PC-9 (cell line): ENCODE measurements at regions not wholly inside any gene's neighbourhood (a gene's known extent, or its start where the extent isn't known, plus 50 kb on each side); places are given as distances from the start of the nearest gene placed in this dataset.

Experiments used
- BruUV-seq: library from RNA; stranded (reverse); fragments of 400-500 nt; replicated peaks from 2 replicates; lab custom pipeline; 2021; lab: Mats Ljungman, UMichigan
- CTCF ChIA-PET: fragments of 300-600 bp; sonication (Branson Sonifier 250); formaldehyde crosslinking; loops from one replicate; lab custom pipeline; 2022; ENCODE audit warnings: antibody characterized with exemption; lab: Charles Lee
- POLR2A ChIA-PET: fragments of 300-600 bp; sonication (Branson Sonifier 250); formaldehyde crosslinking; loops from one replicate; lab custom pipeline; 2022; ENCODE audit warnings: antibody characterized with exemption; ENCODE audit not compliant: unreplicated experiment; lab: Charles Lee
- DNase-seq, 2 experiments: peaks; one replicate each; pipeline versions ENCODE4 v3.0.0 to v3.0.0-alpha.2; 2015 to 2022; ENCODE audit warnings: mixed read lengths in 1 of 2
- H2AFZ ChIP-seq: fragments of 200-600 bp; sonication (generic); 2 replicates; pipeline ENCODE4 v1.8.1; 2017; ENCODE audit warnings: antibody characterized with exemption
- H3F3A ChIP-seq: fragments of 200-600 bp; sonication (generic); 2 replicates; pipeline ENCODE4 v1.8.1; 2017; ENCODE audit warnings: antibody characterized with exemption, mild to moderate bottlenecking, low read depth; ENCODE audit not compliant: insufficient read depth
- H3K27ac ChIP-seq: fragments of 200-600 bp; sonication (generic); 2 replicates; pipeline ENCODE4 v1.6.1; 2016; ENCODE audit warnings: mixed run types
- H3K27me3 ChIP-seq: fragments of 200-600 bp; sonication (generic); 2 replicates; pipeline ENCODE4 v1.6.1; 2016; ENCODE audit warnings: low read depth, mixed run types; ENCODE audit not compliant: insufficient read depth
- H3K36me3 ChIP-seq: fragments of 200-600 bp; sonication (generic); 2 replicates; pipeline ENCODE4 v1.6.1; 2016; ENCODE audit warnings: low read depth, mixed run types
- H3K4me1 ChIP-seq: fragments of 200-600 bp; sonication (generic); replicated peaks from 2 replicates; pipeline ENCODE4 v1.6.1; 2016; ENCODE audit warnings: mixed run types; ENCODE audit not compliant: insufficient read depth
- H3K4me2 ChIP-seq: fragments of 200-600 bp; sonication (generic); 2 replicates; pipeline ENCODE4 v1.6.1; 2017; ENCODE audit warnings: mixed run types
- H3K4me3 ChIP-seq: fragments of 200-600 bp; sonication (generic); 2 replicates; pipeline ENCODE4 v1.6.1; 2016; ENCODE audit warnings: mixed run types
- H3K79me2 ChIP-seq: fragments of 200-600 bp; sonication (generic); 2 replicates; pipeline ENCODE4 v1.6.1; 2017; ENCODE audit warnings: low read depth, mixed run types
- H3K9me2 ChIP-seq: fragments of 200-600 bp; sonication (generic); 2 replicates; pipeline ENCODE4 v1.8.1; 2017; ENCODE audit warnings: mild to moderate bottlenecking; ENCODE audit not compliant: insufficient read depth
- H3K9me3 ChIP-seq: fragments of 200-600 bp; sonication (generic); 2 replicates; pipeline ENCODE4 v1.8.1; 2016; ENCODE audit warnings: low read depth; ENCODE audit not compliant: insufficient read depth
- H4K20me1 ChIP-seq: fragments of 200-600 bp; sonication (generic); 2 replicates; pipeline ENCODE4 v1.8.1; 2017; ENCODE audit not compliant: insufficient read depth
- EZH2 ChIP-seq: fragments of 200-600 bp; sonication (generic); IDR thresholded peaks from 2 replicates; pipeline ENCODE4 v1.8.0; 2017; ENCODE audit warnings: antibody characterized with exemption, low read depth
- intact Hi-C: fragments of 100-400 bp; cut with micrococcal nuclease; formaldehyde crosslinking; loops from one replicate; pipeline ENCODE4 v1.10.0; 2022; ENCODE audit not compliant: unreplicated experiment
- TF ChIP-seq, protein P1 (sequence below): fragments of 200-600 bp; sonication (generic); conservative IDR thresholded peaks from 2 replicates; pipeline ENCODE4 v1.6.1; 2017; ENCODE audit warnings: mixed run types, antibody characterized with exemption, mild to moderate bottlenecking, moderate library complexity

DNA sequence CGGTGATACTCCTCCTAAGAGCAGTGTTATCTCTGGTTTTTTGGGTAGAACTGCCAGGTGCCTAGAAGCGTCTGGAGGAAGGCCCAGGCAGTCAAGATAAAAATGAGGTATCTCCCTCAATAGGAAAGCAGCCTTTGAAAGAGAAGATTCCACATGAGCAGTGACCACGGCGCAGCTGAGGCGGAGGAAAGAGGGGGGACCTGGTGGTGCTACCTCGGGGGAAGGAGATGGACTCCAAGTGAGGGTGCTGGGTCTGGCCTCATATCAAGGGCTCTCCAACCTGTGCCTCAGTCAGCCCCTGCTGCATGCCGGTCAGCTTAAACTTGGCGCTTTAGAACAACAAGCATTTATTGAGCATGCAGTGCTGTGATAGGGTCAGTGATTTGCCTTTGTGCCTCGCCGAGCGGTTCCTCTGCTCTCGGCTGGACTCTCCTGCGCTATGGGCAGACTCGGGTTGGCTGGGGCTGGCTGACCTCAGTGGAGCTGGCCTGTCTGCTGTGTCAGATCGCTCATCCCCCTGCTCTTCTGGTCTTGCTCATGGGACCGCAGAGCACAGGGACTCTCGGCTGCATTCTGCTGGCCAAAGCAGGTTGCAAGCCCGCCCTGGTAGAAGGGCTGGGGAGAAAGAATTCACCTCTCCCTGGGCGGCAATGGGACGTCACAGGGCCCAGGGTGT lies 121.1 kb upstream of the IRX4 start:
- TF ChIP-seq EZH2 = no peak
- TF ChIP-seq, protein P1, sequence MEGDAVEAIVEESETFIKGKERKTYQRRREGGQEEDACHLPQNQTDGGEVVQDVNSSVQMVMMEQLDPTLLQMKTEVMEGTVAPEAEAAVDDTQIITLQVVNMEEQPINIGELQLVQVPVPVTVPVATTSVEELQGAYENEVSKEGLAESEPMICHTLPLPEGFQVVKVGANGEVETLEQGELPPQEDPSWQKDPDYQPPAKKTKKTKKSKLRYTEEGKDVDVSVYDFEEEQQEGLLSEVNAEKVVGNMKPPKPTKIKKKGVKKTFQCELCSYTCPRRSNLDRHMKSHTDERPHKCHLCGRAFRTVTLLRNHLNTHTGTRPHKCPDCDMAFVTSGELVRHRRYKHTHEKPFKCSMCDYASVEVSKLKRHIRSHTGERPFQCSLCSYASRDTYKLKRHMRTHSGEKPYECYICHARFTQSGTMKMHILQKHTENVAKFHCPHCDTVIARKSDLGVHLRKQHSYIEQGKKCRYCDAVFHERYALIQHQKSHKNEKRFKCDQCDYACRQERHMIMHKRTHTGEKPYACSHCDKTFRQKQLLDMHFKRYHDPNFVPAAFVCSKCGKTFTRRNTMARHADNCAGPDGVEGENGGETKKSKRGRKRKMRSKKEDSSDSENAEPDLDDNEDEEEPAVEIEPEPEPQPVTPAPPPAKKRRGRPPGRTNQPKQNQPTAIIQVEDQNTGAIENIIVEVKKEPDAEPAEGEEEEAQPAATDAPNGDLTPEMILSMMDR = no peak
- Histone ChIP-seq H2AFZ (no peak overlapping the region), H3K79me2 (no peaks in the 10 kb centered on the region), H3K4me1 (no peaks in the 10 kb centered on the region), H3K27me3 (peaks cover 100% of the 10 kb centered on the region), H3K9me3 (no peaks in the 10 kb centered on the region), H3K4me3 (no peak overlapping the region), H3K9me2 (no peaks in the 10 kb centered on the region), H4K20me1 (no peaks in the 10 kb centered on the region), H3K4me2 (no peak overlapping the region), H3K27ac (no peak overlapping the region), H3F3A (no peaks in the 10 kb centered on the region), H3K36me3 (no peaks in the 10 kb centered on the region)
- POLR2A ChIA-PET = no interaction called here
- CTCF ChIA-PET = no interaction called here
- intact Hi-C loops = no loop called here
- no peak for DNase-seq
- BruUV-seq = no TSS peak

GRCh38 chr5:2003206-2003605 lies 120.5 kb upstream of the IRX4 start:
- no TSS peak for BruUV-seq
- H2AFZ ChIP-seq = no peak overlapping the region
- no peaks in the 10 kb centered on the region for H3F3A ChIP-seq
- no peak for DNase-seq
- TF ChIP-seq, protein P1 = no peak
- TF ChIP-seq EZH2 = no peak
- ChIA-PET POLR2A (no interaction called here), CTCF (no interaction called here)
- no peak overlapping the region for H3K27ac ChIP-seq
- H3K36me3 ChIP-seq = no peaks in the 10 kb centered on the region
- no peaks in the 10 kb centered on the region for H3K79me2 ChIP-seq
- H3K9me3 ChIP-seq = no peaks in the 10 kb centered on the region
- H3K27me3 ChIP-seq = peaks cover 100% of the 10 kb centered on the region
- intact Hi-C loops = no loop called here
- H3K4me3 ChIP-seq = no peak overlapping the region
- no peaks in the 10 kb centered on the region for H3K4me1 ChIP-seq
- no peaks in the 10 kb centered on the region for H4K20me1 ChIP-seq
- no peaks in the 10 kb centered on the region for H3K9me2 ChIP-seq
- H3K4me2 ChIP-seq = no peak overlapping the region

GRCh38 chr5:2001300-2001699 lies 118.6 kb upstream of the IRX4 start:
- Histone ChIP-seq H3K9me2 (no peaks in the 10 kb centered on the region), H3F3A (no peaks in the 10 kb centered on the region), H3K4me1 (no peaks in the 10 kb centered on the region), H3K4me2 (no peak overlapping the region), H3K27me3 (peaks cover 100% of the 10 kb centered on the region), H3K4me3 (no peak overlapping the region), H4K20me1 (no peaks in the 10 kb centered on the region), H3K79me2 (no peaks in the 10 kb centered on the region), H3K27ac (no peak overlapping the region), H3K9me3 (no peaks in the 10 kb centered on the region), H3K36me3 (no peaks in the 10 kb centered on the region), H2AFZ (no peak overlapping the region)
- POLR2A ChIA-PET = no interaction called here
- CTCF ChIA-PET = no interaction called here
- intact Hi-C loops = no loop called here
- TF ChIP-seq, protein P1 = no peak
- no peak for TF ChIP-seq EZH2
- BruUV-seq = no TSS peak
- no peak for DNase-seq
